ENCODE measurements at regions not wholly inside any gene's neighbourhood (a gene's known extent, or its start where the extent isn't known, plus 50 kb on each side); places are given as distances from the start of the nearest gene placed in this dataset.

- no peak for TF ChIP-seq CTCF (conservative IDR thresholded peaks at IDR 0.05; ENCODE audit: low read depth in 2 of 2)
These were observed 61.9 kb upstream of the SLC25A43 start (continued) for GRCh38 chrX:119337201-119337600.

- ATAC-seq: no peak
- H3K4me2 ChIP-seq: no peak overlapping the region
- no peaks in the 10 kb centered on the region for H3K4me1 Mint-ChIP-seq
- H2AFZ ChIP-seq: no peak overlapping the region
- H3K36me3 ChIP-seq (ENCODE audit: insufficient read depth): no peaks in the 10 kb centered on the region
- no peaks in the 10 kb centered on the region for H3K36me3 Mint-ChIP-seq (ENCODE audit: low read depth)
- H3K4me1 ChIP-seq (ENCODE audit: insufficient read depth): no peaks in the 10 kb centered on the region
- H3K27ac Mint-ChIP-seq: no peak overlapping the region
- peaks cover 2% of the 10 kb centered on the region for H3K27me3 Mint-ChIP-seq (ENCODE audit: insufficient read depth, low read depth, poor library complexity)
- no peak overlapping the region for H3K4me3 Mint-ChIP-seq
- H3K27ac ChIP-seq (ENCODE audit: low read depth): no peak overlapping the region
- H3K9me2 ChIP-seq (ENCODE audit: insufficient read depth): no peaks in the 10 kb centered on the region
- H4K20me1 ChIP-seq (replicated peaks; ENCODE audit: insufficient read depth): no peaks in the 10 kb centered on the region
- no peaks in the 10 kb centered on the region for H3F3A ChIP-seq (replicated peaks; ENCODE audit: low read depth)
- peaks cover 5% of the 10 kb centered on the region; the same call in 2 of the 3 replicates for H3K9me3 Mint-ChIP-seq
- DNase-seq (ENCODE audit: low spot score): no peak
- no peaks in the 10 kb centered on the region for H3K27me3 ChIP-seq (ENCODE audit: insufficient read depth)
- H3K4me3 ChIP-seq: no peak overlapping the region
- H3K79me2 ChIP-seq (replicated peaks; ENCODE audit: insufficient read depth): no peaks in the 10 kb centered on the region
- no peak for TF ChIP-seq ZNF114 (CRISPR knock-in tag; IDR thresholded peaks at IDR 0.05)
- TF ChIP-seq CREB1 (CRISPR knock-in tag; IDR thresholded peaks at IDR 0.05; ENCODE audit: low read depth): no peak
- TF ChIP-seq EZH2phosphoT487 (IDR thresholded peaks at IDR 0.05; ENCODE audit: unreplicated experiment): no peak
- TF ChIP-seq REST (IDR thresholded peaks at IDR 0.05; ENCODE audit: unreplicated experiment): no peak
- TF ChIP-seq STAT1 (IDR thresholded peaks at IDR 0.05; ENCODE audit: unreplicated experiment): no peak
- no peak for TF ChIP-seq NANOG (IDR thresholded peaks at IDR 0.05; ENCODE audit: borderline replicate concordance)
- no peak for TF ChIP-seq ZNF331 (CRISPR knock-in tag; IDR thresholded peaks at IDR 0.05; ENCODE audit: low read depth)
- TF ChIP-seq CTCF (conservative IDR thresholded peaks at IDR 0.05; ENCODE audit: low read depth in 2 of 2): no peak
- TF ChIP-seq POLR2AphosphoS5 (IDR thresholded peaks at IDR 0.05; ENCODE audit: low read depth): no peak
- no peak for TF ChIP-seq ZNF462 (CRISPR knock-in tag; IDR thresholded peaks at IDR 0.05)
- TF ChIP-seq JUNB (IDR thresholded peaks at IDR 0.05; ENCODE audit: unreplicated experiment): no peak
- no peak for TF ChIP-seq EZH2 (IDR thresholded peaks at IDR 0.05; ENCODE audit: low read depth, unreplicated experiment)
These were observed 58.4 kb upstream of the SLC25A43 start for GRCh38 chrX:119340606-119341205.
